ENCODE measurements at regions not wholly inside any gene's neighbourhood (a gene's known extent, or its start where the extent isn't known, plus 50 kb on each side); places are given as distances from the start of the nearest gene placed in this dataset.
A peak's percentile ranks its signal among the peaks of the same experiment; 100 is the strongest.

GRCh38 chr19:27719034-27719433 lies 1493.9 kb downstream of the UQCRFS1 start:
- no peak for TF ChIP-seq CTCF (IDR thresholded peaks at IDR 0.05; ENCODE audit: unreplicated experiment)
- POLR2A ChIA-PET, result no interaction called here
- H3K9me3 Mint-ChIP-seq (ENCODE audit: unreplicated experiment), result peaks cover 16% of the 10 kb centered on the region

GRCh38 chr19:27718234-27718633 lies 1494.7 kb downstream of the UQCRFS1 start:
- ChIA-PET CTCF (no interaction called here), POLR2A (no interaction called here)
- no peak for TF ChIP-seq CTCF (IDR thresholded peaks at IDR 0.05; ENCODE audit: unreplicated experiment)
- no peaks in the 10 kb centered on the region for H3K4me1 Mint-ChIP-seq (ENCODE audit: insufficient read depth, unreplicated experiment)
- no peak for DNase-seq (ENCODE audit: unreplicated experiment)
- peaks cover 16% of the 10 kb centered on the region for H3K9me3 Mint-ChIP-seq (ENCODE audit: unreplicated experiment)
- no peaks in the 10 kb centered on the region for H3K27me3 Mint-ChIP-seq (ENCODE audit: insufficient read depth, unreplicated experiment)
- intact Hi-C loops (cut with micrococcal nuclease), result no loop called here
- no peak overlapping the region for H3K4me3 Mint-ChIP-seq (ENCODE audit: unreplicated experiment)
- no TSS peak for BruUV-seq (replicated peaks)
- no peak overlapping the region for H3K27ac Mint-ChIP-seq (ENCODE audit: low read depth, unreplicated experiment)
- H3K36me3 Mint-ChIP-seq (ENCODE audit: insufficient read depth, unreplicated experiment), result peaks cover 7% of the 10 kb centered on the region

More at GRCh38 chr19:27719034-27719433, 1493.9 kb downstream of the UQCRFS1 start:
- intact Hi-C loops (cut with micrococcal nuclease), result no loop called here
- Mint-ChIP-seq H3K36me3 (ENCODE audit: insufficient read depth, unreplicated experiment) (peaks cover 7% of the 10 kb centered on the region), H3K27me3 (ENCODE audit: insufficient read depth, unreplicated experiment) (no peaks in the 10 kb centered on the region), H3K4me3 (ENCODE audit: unreplicated experiment) (no peak overlapping the region), H3K4me1 (ENCODE audit: insufficient read depth, unreplicated experiment) (no peaks in the 10 kb centered on the region), H3K27ac (ENCODE audit: low read depth, unreplicated experiment) (no peak overlapping the region)
- DNase-seq (ENCODE audit: unreplicated experiment), result no peak
- CTCF ChIA-PET, result no interaction called here
- BruUV-seq (replicated peaks), result TSS peak; percentile 1

GRCh38 chr19:27717825-27718224 lies 1495.1 kb downstream of the UQCRFS1 start:
- no peak for TF ChIP-seq CTCF (IDR thresholded peaks at IDR 0.05; ENCODE audit: unreplicated experiment)
- Mint-ChIP-seq H3K27me3 (ENCODE audit: insufficient read depth, unreplicated experiment) (no peaks in the 10 kb centered on the region), H3K4me3 (ENCODE audit: unreplicated experiment) (no peak overlapping the region), H3K36me3 (ENCODE audit: insufficient read depth, unreplicated experiment) (peaks cover 7% of the 10 kb centered on the region), H3K4me1 (ENCODE audit: insufficient read depth, unreplicated experiment) (no peaks in the 10 kb centered on the region), H3K27ac (ENCODE audit: low read depth, unreplicated experiment) (no peak overlapping the region), H3K9me3 (ENCODE audit: unreplicated experiment) (peaks cover 16% of the 10 kb centered on the region)
- no TSS peak for BruUV-seq (replicated peaks)
- intact Hi-C loops (cut with micrococcal nuclease), result no loop called here
- no peak for DNase-seq (ENCODE audit: unreplicated experiment)
- ChIA-PET CTCF (no interaction called here), POLR2A (no interaction called here)

- intact Hi-C loops (cut with micrococcal nuclease), result no loop called here
- no peaks in the 10 kb centered on the region for H3K4me1 Mint-ChIP-seq (ENCODE audit: insufficient read depth, unreplicated experiment)
- POLR2A ChIA-PET, result no interaction called here
- no peak for TF ChIP-seq CTCF (IDR thresholded peaks at IDR 0.05; ENCODE audit: unreplicated experiment)
- no peak overlapping the region for H3K27ac Mint-ChIP-seq (ENCODE audit: low read depth, unreplicated experiment)
- no peak overlapping the region for H3K4me3 Mint-ChIP-seq (ENCODE audit: unreplicated experiment)
- DNase-seq (ENCODE audit: unreplicated experiment), result no peak
- no peaks in the 10 kb centered on the region for H3K27me3 Mint-ChIP-seq (ENCODE audit: insufficient read depth, unreplicated experiment)
- CTCF ChIA-PET, result no interaction called here
- BruUV-seq (replicated peaks), result no TSS peak
- peaks cover 23% of the 10 kb centered on the region for H3K9me3 Mint-ChIP-seq (ENCODE audit: unreplicated experiment)
- H3K36me3 Mint-ChIP-seq (ENCODE audit: insufficient read depth, unreplicated experiment), result peaks cover 7% of the 10 kb centered on the region
Observed at GRCh38 chr19:27716922-27717321, 1496.0 kb downstream of the UQCRFS1 start.
